Aorta (tissue), 5 donors: ENCODE measurements at regions not wholly inside any gene's neighbourhood (a gene's known extent, or its start where the extent isn't known, plus 50 kb on each side); places are given as distances from the start of the nearest gene placed in this dataset.

Experiments used
- ATAC-seq: fragments of 200-7000 bp; cut with Tn5 transposase; one replicate; pipeline ENCODE4 v1.9.1; 2022; ENCODE audit warnings: moderate library complexity; ENCODE audit not compliant: low FRiP score
- DNase-seq, 2 donors: peaks; one replicate each; pipeline ENCODE4 v3.0.0-alpha.2; 2020
- H3K27ac ChIP-seq, 2 donors: one replicate each; pipeline ENCODE4 v1.5.1; 2013; ENCODE audit warnings: low read length in 2 of 2, mild to moderate bottlenecking in 2 of 2, moderate library complexity in 2 of 2, control low read depth in 1 of 2, inconsistent platforms in 1 of 2, low read depth in 1 of 2
- H3K27me3 ChIP-seq, 2 donors: one replicate each; pipeline ENCODE4 v1.6.1; 2013; ENCODE audit warnings: control low read depth in 1 of 2, low read length in 1 of 2, mild to moderate bottlenecking in 1 of 2, moderate library complexity in 1 of 2; ENCODE audit not compliant: insufficient read depth in 2 of 2, control insufficient read depth in 1 of 2
- H3K36me3 ChIP-seq, 2 donors: one replicate each; pipeline ENCODE4 v1.6.1; 2013; ENCODE audit warnings: control low read depth in 1 of 2, low read length in 1 of 2, mild to moderate bottlenecking in 1 of 2; ENCODE audit not compliant: insufficient read depth in 2 of 2, control insufficient read depth in 1 of 2
- H3K4me1 ChIP-seq, 2 donors: one replicate each; pipeline ENCODE4 v1.6.1; 2013; ENCODE audit warnings: low read length in 2 of 2, control low read depth in 1 of 2, mild to moderate bottlenecking in 1 of 2, moderate library complexity in 1 of 2; ENCODE audit not compliant: insufficient read depth in 2 of 2, control insufficient read depth in 1 of 2
- H3K4me3 ChIP-seq, 2 donors: one replicate each; pipeline ENCODE4 v1.5.1; 2013; ENCODE audit warnings: low read length in 2 of 2, control low read depth in 1 of 2, mild to moderate bottlenecking in 1 of 2
- H3K9me3 ChIP-seq: one replicate; pipeline ENCODE4 v1.6.1; 2013; ENCODE audit warnings: mild to moderate bottlenecking, low read length; ENCODE audit not compliant: control insufficient read depth
- WGBS, 2 donors: extraction: QIAGEN DNeasy Blood & Tissue Kit; methylation state at CpG; one replicate each; pipeline ENCODE4 v1.1.7; 2013; 5-methylcytosine and 5-hydroxymethylcytosine counted together
- intact Hi-C, 2 donors: fragments of 100-400 bp; cut with DNase I; formaldehyde crosslinking; loops; one replicate each; pipeline versions ENCODE4 v1.14.2 to v1.15.0; 2022
- donor health status: healthy with polysubstance abuse.
- donor health status: Bipolar disorder and iron deficiency.
- donor health status: DM: no; HTN: no; CAD: no.
- donor health status: DM: no; HTN: no; CAD: no.
- donor health status: DM: yes; HTN: yes; CAD: no.

DNA sequence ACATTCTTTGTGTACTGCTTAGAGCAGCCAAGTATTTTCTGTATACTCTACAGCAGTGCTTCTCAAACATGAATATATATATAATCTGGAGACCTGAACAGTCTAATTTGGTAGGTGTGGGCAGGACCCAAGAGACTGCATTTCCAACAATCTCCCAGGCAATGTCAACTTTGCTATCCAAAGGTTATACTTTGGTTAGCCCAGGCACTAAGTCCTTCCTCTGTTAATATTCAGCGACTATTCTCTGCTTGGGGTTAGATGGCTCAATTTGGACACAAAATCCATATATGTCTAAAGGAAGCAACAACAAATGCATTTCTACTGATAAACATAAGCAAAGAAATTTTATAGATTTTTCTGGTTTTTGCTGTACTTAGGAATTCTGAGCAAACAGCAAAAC lies 480.0 kb upstream of the RPS6KA3 start:
- ATAC-seq, result no peak

DNA sequence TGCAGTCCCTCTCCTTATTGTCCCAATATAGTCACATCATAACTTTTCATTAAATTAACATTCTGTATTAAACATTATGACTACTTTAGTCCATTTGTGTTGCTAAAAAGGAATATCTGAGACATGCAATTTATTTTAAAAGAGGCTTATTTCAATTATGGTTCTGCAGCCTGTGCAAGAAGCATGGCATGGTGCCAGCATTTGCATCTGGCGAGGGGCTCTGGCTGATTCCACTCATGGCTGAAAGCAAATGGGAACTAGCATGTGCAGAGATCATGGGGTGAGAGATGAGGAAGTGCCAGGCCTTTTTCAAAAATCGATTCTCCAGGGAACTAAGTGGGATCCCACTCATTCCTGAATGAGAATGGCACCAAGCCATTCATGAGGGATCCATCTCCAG lies 476.3 kb upstream of the RPS6KA3 start:
- Histone ChIP-seq H3K27me3 (no peaks in the 10 kb centered on the region), H3K4me1 (no peaks in the 10 kb centered on the region), H3K9me3 (no peaks in the 10 kb centered on the region), H3K27ac (no peak overlapping the region), H3K36me3 (no peaks in the 10 kb centered on the region), H3K4me3 (no peak overlapping the region)
- WGBS, 2 donors, result 26 to 40% methylated on average over 2 of the region's 2 CpGs
- DNase-seq (no peak), ATAC-seq (no peak)
- intact Hi-C loops, result no loop called here

More for the DNA sequence above, 480.0 kb upstream of the RPS6KA3 start:
- no peak overlapping the region for H3K4me3 ChIP-seq
- no peaks in the 10 kb centered on the region for H3K4me1 ChIP-seq
- DNase-seq, result no peak
- H3K36me3 ChIP-seq, result no peaks in the 10 kb centered on the region
- H3K27ac ChIP-seq, result no peak overlapping the region
- no peaks in the 10 kb centered on the region for H3K9me3 ChIP-seq
- 84 to 91% methylated on average over 1 of the region's 1 CpG for WGBS, 2 donors
- H3K27me3 ChIP-seq, result no peaks in the 10 kb centered on the region
- intact Hi-C loops, result no loop called here

DNA sequence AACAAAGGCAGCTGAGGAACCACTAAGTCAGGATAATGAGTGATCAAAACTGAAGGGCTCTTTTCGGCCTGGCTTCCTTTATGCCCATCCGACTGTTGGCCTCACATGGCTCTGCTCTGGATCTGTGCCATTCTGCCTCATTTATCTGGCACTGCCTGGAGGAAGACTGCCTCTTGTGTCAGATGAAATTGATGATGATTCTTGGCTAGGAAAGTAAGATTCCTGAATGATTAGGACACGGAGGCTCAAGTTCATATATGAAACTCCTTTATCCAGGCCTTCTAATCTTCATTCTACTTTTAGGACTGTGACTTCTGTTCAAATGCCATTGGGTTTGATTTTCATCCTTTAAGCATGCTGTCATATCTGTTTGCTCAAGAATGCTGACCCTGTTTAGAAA lies 475.4 kb upstream of the RPS6KA3 start:
- Histone ChIP-seq H3K27me3 (no peaks in the 10 kb centered on the region), H3K27ac (no peak overlapping the region), H3K4me3 (no peak overlapping the region), H3K36me3 (no peaks in the 10 kb centered on the region), H3K9me3 (no peaks in the 10 kb centered on the region), H3K4me1 (no peaks in the 10 kb centered on the region)
- intact Hi-C loops, result no loop called here
- no peak for ATAC-seq
- 49 to 66% methylated on average over 3 of the region's 3 CpGs for WGBS, 2 donors
- DNase-seq, result no peak

DNA sequence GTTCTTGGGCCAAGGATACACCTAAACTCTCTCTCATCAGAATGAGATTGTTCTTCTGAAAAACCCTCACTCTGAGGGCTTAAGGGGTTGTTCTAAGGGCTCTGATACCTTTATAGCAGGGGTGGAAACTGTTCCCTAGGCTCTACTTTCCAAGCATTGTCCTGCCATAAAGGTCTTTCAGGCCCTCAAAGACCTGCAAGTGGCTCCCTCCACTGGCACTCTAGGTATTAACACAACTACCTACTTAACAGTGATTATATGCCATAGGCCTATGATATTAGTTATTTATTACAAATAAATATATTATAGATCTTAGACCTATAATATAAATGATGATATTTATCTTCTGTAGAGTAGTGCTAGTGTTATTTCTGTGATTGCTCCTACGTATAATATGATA lies 473.7 kb upstream of the RPS6KA3 start:
- 43 to 58% methylated on average over 1 of the region's 1 CpG for WGBS, 2 donors
- no peaks in the 10 kb centered on the region for H3K27me3 ChIP-seq
- DNase-seq (no peak), ATAC-seq (no peak)
- H3K9me3 ChIP-seq, result no peaks in the 10 kb centered on the region
- no peaks in the 10 kb centered on the region for H3K36me3 ChIP-seq
- H3K4me3 ChIP-seq, result no peak overlapping the region
- intact Hi-C loops, result no loop called here
- H3K27ac ChIP-seq, result no peak overlapping the region
- no peaks in the 10 kb centered on the region for H3K4me1 ChIP-seq

DNA sequence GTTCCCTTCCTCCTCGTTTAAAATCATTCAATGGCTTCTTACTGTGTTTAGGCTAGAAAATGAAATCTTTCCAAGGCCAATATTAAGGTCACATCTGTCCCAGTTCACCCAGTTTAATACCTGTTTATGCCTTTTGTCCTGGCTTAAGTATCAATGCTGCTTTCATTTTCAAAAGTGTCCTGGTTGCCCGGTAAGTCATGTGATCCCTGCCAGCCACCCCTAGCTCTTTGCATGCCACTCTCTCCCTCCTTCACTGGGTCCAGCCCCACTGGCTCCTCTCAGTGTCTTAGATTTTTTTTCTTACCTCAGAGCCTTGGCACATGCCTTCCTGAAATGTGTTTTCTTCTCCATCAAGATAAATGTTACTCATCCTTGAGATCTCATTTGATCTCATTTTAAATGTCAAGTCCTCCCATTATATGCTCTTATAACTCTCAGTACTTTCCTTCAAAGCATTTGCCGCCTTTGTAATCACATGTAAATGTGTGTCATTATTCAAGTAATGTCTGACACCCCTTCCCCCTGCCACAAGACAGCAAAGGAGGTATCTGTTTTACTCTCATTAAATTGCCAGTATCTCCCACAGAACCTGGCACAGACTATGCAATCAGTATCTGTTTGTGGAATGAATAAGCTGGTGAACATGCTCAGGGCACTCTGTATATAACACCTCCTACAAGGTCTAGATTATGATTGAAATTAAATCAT lies 472.5 kb upstream of the RPS6KA3 start:
- no peak overlapping the region for H3K4me3 ChIP-seq
- no peak for DNase-seq
- H3K4me1 ChIP-seq, result no peaks in the 10 kb centered on the region
- H3K36me3 ChIP-seq, result no peaks in the 10 kb centered on the region
- no peak for ATAC-seq
- no peak overlapping the region for H3K27ac ChIP-seq
- intact Hi-C loops, result no loop called here
- H3K27me3 ChIP-seq, result no peaks in the 10 kb centered on the region
- H3K9me3 ChIP-seq, result no peaks in the 10 kb centered on the region
- 61 to 77% methylated on average over 3 of the region's 3 CpGs for WGBS, 2 donors

DNA sequence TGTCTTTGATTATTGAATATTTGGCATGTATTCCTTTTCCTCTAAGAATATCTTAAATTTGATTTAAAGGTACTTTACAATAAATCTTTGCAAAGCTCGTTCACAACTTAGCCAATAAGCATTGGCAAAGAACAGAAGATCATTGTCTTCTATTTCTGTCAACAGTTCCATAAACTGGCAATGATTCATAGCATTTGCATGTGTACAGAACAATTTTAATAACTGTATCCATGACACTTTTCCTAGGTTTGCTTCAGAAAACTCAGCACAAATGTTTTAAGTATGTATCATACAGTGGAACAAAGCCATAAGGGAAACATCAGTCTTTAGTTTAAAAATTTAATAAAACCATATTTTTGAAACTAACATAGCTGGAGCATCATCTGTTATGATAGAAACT lies 462.7 kb upstream of the RPS6KA3 start:
- 45 to 48% methylated on average over 1 of the region's 1 CpG for WGBS, 2 donors
- Histone ChIP-seq H3K4me3 (no peak overlapping the region), H3K27me3 (no peaks in the 10 kb centered on the region), H3K36me3 (no peaks in the 10 kb centered on the region), H3K27ac (no peak overlapping the region), H3K4me1 (no peaks in the 10 kb centered on the region), H3K9me3 (no peaks in the 10 kb centered on the region)
- no peak for ATAC-seq
- DNase-seq, result no peak
- intact Hi-C loops, result no loop called here

DNA sequence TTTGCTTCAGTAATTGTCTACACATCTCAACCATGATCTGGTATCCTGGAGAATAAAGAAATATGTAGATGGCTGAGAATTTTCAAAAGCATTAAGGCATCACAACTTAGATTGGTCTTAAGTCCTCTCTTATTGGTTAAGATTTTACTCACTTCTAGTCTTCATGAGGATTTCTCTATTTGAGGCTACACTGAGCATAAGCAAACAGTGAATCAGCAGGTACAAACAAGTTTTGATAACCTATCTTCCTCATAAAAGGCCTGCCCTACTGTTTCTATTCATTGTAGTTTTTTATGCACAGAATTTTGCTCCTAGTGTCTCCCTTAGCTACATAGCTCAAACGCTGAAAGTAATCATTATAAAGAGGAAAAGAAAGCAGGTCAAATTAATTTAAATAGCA lies 460.7 kb upstream of the RPS6KA3 start:
- Histone ChIP-seq H3K36me3 (no peaks in the 10 kb centered on the region), H3K9me3 (no peaks in the 10 kb centered on the region), H3K4me1 (no peaks in the 10 kb centered on the region), H3K4me3 (no peak overlapping the region), H3K27ac (no peak overlapping the region), H3K27me3 (no peaks in the 10 kb centered on the region)
- ATAC-seq, result no peak
- intact Hi-C loops, result no loop called here
- WGBS, 2 donors, result 37 to 66% methylated on average over 1 of the region's 1 CpG
- DNase-seq, result no peak

DNA sequence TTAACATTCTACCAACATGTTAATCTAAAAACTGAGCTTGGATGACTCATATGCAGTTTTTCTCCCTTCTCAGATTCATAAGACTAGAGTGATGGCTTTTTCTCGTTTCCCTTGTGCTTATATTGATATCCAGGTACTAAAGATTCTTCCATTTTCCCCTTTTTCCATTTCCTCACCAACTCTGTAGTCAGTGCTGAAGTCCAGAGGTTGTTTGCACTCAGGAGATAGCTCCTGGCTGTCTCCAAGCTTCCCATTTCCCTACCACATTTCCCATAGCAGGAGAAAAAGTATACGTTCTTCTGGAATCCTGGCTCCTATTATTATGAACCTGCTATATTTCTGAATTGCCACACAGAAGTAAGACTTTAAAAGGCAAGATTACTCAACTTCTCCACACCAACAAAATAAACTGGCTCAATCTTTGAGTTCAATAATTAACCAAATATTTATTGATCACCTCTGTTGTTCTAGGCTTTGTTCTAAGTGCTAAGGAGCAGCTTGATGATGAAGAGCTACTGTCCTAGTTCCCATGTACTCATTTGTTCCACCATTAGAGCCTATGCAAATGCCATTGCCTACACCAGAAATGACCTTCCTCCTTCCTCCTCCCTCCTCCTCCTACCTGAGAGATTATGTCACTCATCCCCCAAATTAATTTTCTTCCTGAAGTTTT lies 454.4 kb upstream of the RPS6KA3 start:
- intact Hi-C loops, result no loop called here
- Histone ChIP-seq H3K36me3 (no peaks in the 10 kb centered on the region), H3K27me3 (no peaks in the 10 kb centered on the region), H3K9me3 (no peaks in the 10 kb centered on the region), H3K4me3 (no peak overlapping the region), H3K27ac (no peak overlapping the region), H3K4me1 (no peaks in the 10 kb centered on the region)
- WGBS, 2 donors, result 51 to 63% methylated on average over 2 of the region's 2 CpGs
- no peak for DNase-seq
- no peak for ATAC-seq
